NB4 (cell line): ENCODE measurements at regions not wholly inside any gene's neighbourhood (a gene's known extent, or its start where the extent isn't known, plus 50 kb on each side); places are given as distances from the start of the nearest gene placed in this dataset.

Experiments
- CTCF ChIP-seq: IDR thresholded peaks from one replicate; pipeline ENCODE4 v1.5.1; 2012; ENCODE audit warnings: low read depth, low read length
- MAX ChIP-seq: IDR thresholded peaks from 2 replicates; pipeline ENCODE4 v1.6.1; 2011; ENCODE audit warnings: low read depth, low read length
- POLR2A ChIP-seq: IDR thresholded peaks from 2 replicates; pipeline ENCODE4 v1.6.1; 2011; ENCODE audit warnings: mild to moderate bottlenecking; ENCODE audit not compliant: insufficient read length; ENCODE audit errors: extremely low read depth

GRCh38 chr5:3107156-3107611, 355.7 kb upstream of the IRX2 start:
- TF ChIP-seq CTCF (no peak), POLR2A (no peak), MAX (no peak)
